ENCODE measurements at regions not wholly inside any gene's neighbourhood (a gene's known extent, or its start where the extent isn't known, plus 50 kb on each side); places are given as distances from the start of the nearest gene placed in this dataset.

GRCh38 chr4:130510661-130511060 is 1414.7 kb downstream of the C4orf33 start:
- intact Hi-C loops (cut with DNase I) = no loop called here
- ATAC-seq (no peak), DNase-seq (no peak)
- no peak overlapping the region for H3K27ac ChIP-seq
- no peaks in the 10 kb centered on the region for H3K4me1 ChIP-seq
- no peaks in the 10 kb centered on the region for H3K9me3 ChIP-seq
- TF ChIP-seq CTCF (IDR thresholded peaks at IDR 0.05) = no peak
- H3K27me3 ChIP-seq (ENCODE audit: low read depth) = no peaks in the 10 kb centered on the region
- no peaks in the 10 kb centered on the region for H3K36me3 ChIP-seq
- H3K4me3 ChIP-seq = no peak overlapping the region

- Histone ChIP-seq H3K9me3 (no peaks in the 10 kb centered on the region), H3K36me3 (no peaks in the 10 kb centered on the region), H3K4me3 (no peak overlapping the region), H3K4me1 (no peaks in the 10 kb centered on the region), H3K27me3 (ENCODE audit: low read depth) (no peaks in the 10 kb centered on the region), H3K27ac (no peak overlapping the region)
- intact Hi-C loops (cut with DNase I) = no loop called here
- DNase-seq = no peak
- ATAC-seq = no peak
- TF ChIP-seq CTCF (IDR thresholded peaks at IDR 0.05) = no peak
Observed at GRCh38 chr4:130511776-130512175, 1415.8 kb downstream of the C4orf33 start.

DNA sequence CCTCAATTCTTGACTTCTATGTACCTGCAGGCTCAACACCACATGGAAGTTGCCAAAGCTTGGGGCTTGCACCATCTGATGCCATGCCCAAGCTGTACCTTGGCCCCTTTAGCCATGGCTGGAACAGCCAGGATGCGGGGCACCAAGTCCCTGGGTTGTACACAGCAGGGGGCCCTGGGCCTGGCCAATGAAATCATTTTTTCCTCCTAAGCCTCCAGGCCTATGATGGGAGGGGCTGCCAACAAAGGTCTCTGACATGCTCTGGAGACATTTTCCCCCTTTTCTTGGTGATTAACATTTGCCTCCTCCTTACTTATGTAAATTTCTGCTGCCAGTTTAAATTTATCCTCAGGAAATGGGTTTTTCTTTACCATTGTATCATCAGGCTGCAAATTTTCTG is 1428.1 kb downstream of the C4orf33 start:
- Histone ChIP-seq H3K4me1 (no peaks in the 10 kb centered on the region), H3K27ac (no peak overlapping the region), H3K4me3 (no peak overlapping the region), H3K9me3 (peaks cover 9% of the 10 kb centered on the region), H3K36me3 (no peaks in the 10 kb centered on the region), H3K27me3 (ENCODE audit: low read depth) (no peaks in the 10 kb centered on the region)
- DNase-seq (no peak), ATAC-seq (no peak)
- intact Hi-C loops (cut with DNase I) = no loop called here
- no peak for TF ChIP-seq CTCF (IDR thresholded peaks at IDR 0.05)

- no peaks in the 10 kb centered on the region for H3K27me3 ChIP-seq (ENCODE audit: low read depth)
- H3K4me1 ChIP-seq = no peaks in the 10 kb centered on the region
- intact Hi-C loops (cut with DNase I) = no loop called here
- no peak overlapping the region for H3K4me3 ChIP-seq
- ATAC-seq = no peak
- H3K27ac ChIP-seq = no peak overlapping the region
- TF ChIP-seq CTCF (IDR thresholded peaks at IDR 0.05) = no peak
- no peaks in the 10 kb centered on the region for H3K36me3 ChIP-seq
- DNase-seq = no peak
- H3K9me3 ChIP-seq = no peaks in the 10 kb centered on the region
Observed at GRCh38 chr4:130530505-130530904, 1434.6 kb downstream of the C4orf33 start.

DNA sequence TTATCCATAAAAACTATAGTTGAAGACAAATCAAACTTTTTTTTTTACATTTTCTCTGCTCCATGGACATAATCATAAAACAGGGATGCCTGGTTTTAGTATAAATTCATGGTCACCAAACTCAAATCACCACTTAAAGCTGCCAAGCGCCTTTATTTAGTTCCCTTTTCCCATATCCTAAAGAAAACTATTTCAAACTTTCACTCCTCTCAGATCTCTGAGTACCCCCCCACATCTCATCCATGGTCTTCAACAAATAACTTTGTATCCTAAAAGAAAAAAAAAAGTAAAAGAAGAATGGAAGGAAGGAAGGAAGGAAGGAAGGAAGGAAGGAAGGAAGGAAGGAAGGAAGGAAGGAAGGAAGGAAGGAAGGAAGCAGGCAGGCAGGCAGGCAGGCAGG is 1438.7 kb downstream of the C4orf33 start:
- no peaks in the 10 kb centered on the region for H3K27me3 ChIP-seq (ENCODE audit: low read depth)
- no peak for DNase-seq
- TF ChIP-seq CTCF (IDR thresholded peaks at IDR 0.05) = no peak
- no peaks in the 10 kb centered on the region for H3K4me1 ChIP-seq
- no peak overlapping the region for H3K27ac ChIP-seq
- H3K4me3 ChIP-seq = no peak overlapping the region
- intact Hi-C loops (cut with DNase I) = no loop called here
- H3K36me3 ChIP-seq = no peaks in the 10 kb centered on the region
- no peaks in the 10 kb centered on the region for H3K9me3 ChIP-seq
- no peak for ATAC-seq

GRCh38 chr4:130542953-130543352 is 1447.0 kb downstream of the C4orf33 start:
- ATAC-seq = no peak
- no peaks in the 10 kb centered on the region for H3K36me3 ChIP-seq

More at GRCh38 chr4:130542953-130543352, 1447.0 kb downstream of the C4orf33 start:
- intact Hi-C loops (cut with DNase I) = no loop called here
- no peak for DNase-seq
- H3K27me3 ChIP-seq (ENCODE audit: low read depth) = no peaks in the 10 kb centered on the region
- no peak overlapping the region for H3K4me3 ChIP-seq
- H3K27ac ChIP-seq = no peak overlapping the region
- no peaks in the 10 kb centered on the region for H3K9me3 ChIP-seq
- H3K4me1 ChIP-seq = no peaks in the 10 kb centered on the region
- TF ChIP-seq CTCF (IDR thresholded peaks at IDR 0.05) = no peak

All from lower lobe of right lung (tissue), 2 donors.